Keratinocyte (primary cell): ENCODE measurements at regions not wholly inside any gene's neighbourhood (a gene's known extent, or its start where the extent isn't known, plus 50 kb on each side); places are given as distances from the start of the nearest gene placed in this dataset.

Source experiments
- DNase-seq: peaks from one replicate; pipeline ENCODE4 v3.0.0-alpha.2; 2011; ENCODE audit warnings: low read depth, missing footprints, low spot score
- FAIRE-seq: peaks from 2 replicates; lab custom pipeline; 2011; peaks lifted over from hg19 to GRCh38; lab: Jason Lieb, UNC
- H2AFZ ChIP-seq: 2 replicates; pipeline ENCODE4 v1.6.0; 2012; ENCODE audit warnings: low read length, control low read depth, inconsistent platforms; ENCODE audit not compliant: control insufficient read depth
- H3K27ac ChIP-seq: 2 replicates; pipeline ENCODE4 v1.5.1; 2011; ENCODE audit warnings: low read length; ENCODE audit not compliant: control insufficient read depth, insufficient read depth
- H3K27me3 ChIP-seq: 3 replicates; pipeline ENCODE4 v1.6.0; 2011; ENCODE audit warnings: low read length; ENCODE audit not compliant: control insufficient read depth, insufficient read depth; ENCODE audit errors: extremely low read depth
- H3K36me3 ChIP-seq, 2 experiments: 2 replicates in 1 of 2; 3 replicates in 1 of 2; pipeline ENCODE4 v1.5.1; 2011; ENCODE audit warnings: low read length in 2 of 2, mild to moderate bottlenecking in 1 of 2; ENCODE audit not compliant: control insufficient read depth in 2 of 2, insufficient read depth in 2 of 2; ENCODE audit errors: extremely low read depth in 1 of 2
- H3K4me1 ChIP-seq: 3 replicates; pipeline ENCODE4 v1.5.1; 2011; ENCODE audit warnings: low read length; ENCODE audit not compliant: control insufficient read depth, insufficient read depth; ENCODE audit errors: extremely low read depth
- H3K4me2 ChIP-seq: 3 replicates; pipeline ENCODE4 v1.6.0; 2011; ENCODE audit warnings: low read depth, low read length; ENCODE audit not compliant: control insufficient read depth, insufficient read depth; ENCODE audit errors: extremely low read depth
- H3K4me3 ChIP-seq, 3 experiments: fragments of 200-600 bp in 1 of 3; sonication (generic) in 1 of 3; 2 replicates in 2 of 3; 3 replicates in 1 of 3; pipeline ENCODE4 v1.5.1; 2011 to 2016; ENCODE audit warnings: low read length in 3 of 3, mild to moderate bottlenecking in 3 of 3, control low read depth in 2 of 3, inconsistent platforms in 1 of 3, low read depth in 1 of 3, mixed read lengths in 1 of 3, mixed run types in 1 of 3, moderate library complexity in 1 of 3; ENCODE audit not compliant: control insufficient read depth in 2 of 3, insufficient read depth in 2 of 3; ENCODE audit errors: extremely low read depth in 1 of 3
- H3K79me2 ChIP-seq: 2 replicates; pipeline ENCODE4 v1.6.0; 2012; ENCODE audit warnings: low read length; ENCODE audit not compliant: control insufficient read depth, insufficient read depth
- H3K9ac ChIP-seq: 3 replicates; pipeline ENCODE4 v1.6.0; 2011; ENCODE audit warnings: low read length; ENCODE audit not compliant: control insufficient read depth, insufficient read depth; ENCODE audit errors: extremely low read depth
- H3K9me1 ChIP-seq: 3 replicates; pipeline ENCODE4 v1.6.0; 2011; ENCODE audit warnings: low read length; ENCODE audit not compliant: control insufficient read depth, insufficient read depth; ENCODE audit errors: extremely low read depth
- H3K9me3 ChIP-seq: 2 replicates; pipeline ENCODE4 v1.5.1; 2012; ENCODE audit warnings: low read depth, low read length; ENCODE audit not compliant: control insufficient read depth
- H4K20me1 ChIP-seq: 3 replicates; pipeline ENCODE4 v1.6.0; 2011; ENCODE audit warnings: low read length; ENCODE audit not compliant: control insufficient read depth, insufficient read depth; ENCODE audit errors: extremely low read depth
- EZH2 ChIP-seq: IDR thresholded peaks from one replicate; pipeline ENCODE4 v1.6.1; 2012; ENCODE audit warnings: inconsistent platforms, mild to moderate bottlenecking, low read length, moderate library complexity
- dilution Hi-C: fragments of 300-500 bp; cut with MboI; formaldehyde crosslinking; loops from one replicate; pipeline ENCODE4 v1.7.0; 2020; ENCODE audit warnings: low sequenced_read_pairs; ENCODE audit not compliant: extremely low pct_ligation_motif_present
- TF ChIP-seq, protein P1 (sequence below), 3 experiments: IDR thresholded peaks in 1 of 3; conservative IDR thresholded peaks in 1 of 3; optimal IDR thresholded peaks in 1 of 3; 2 replicates in 2 of 3; 3 replicates in 1 of 3; pipeline versions ENCODE3 to v1.5.1; 2011; ENCODE audit warnings: low read length in 3 of 3, mild to moderate bottlenecking in 3 of 3, moderate library complexity in 2 of 3, control low read depth in 1 of 3, inconsistent platforms in 1 of 3; ENCODE audit not compliant: insufficient read depth in 2 of 3; ENCODE audit errors: extremely low read depth in 1 of 3

DNA sequence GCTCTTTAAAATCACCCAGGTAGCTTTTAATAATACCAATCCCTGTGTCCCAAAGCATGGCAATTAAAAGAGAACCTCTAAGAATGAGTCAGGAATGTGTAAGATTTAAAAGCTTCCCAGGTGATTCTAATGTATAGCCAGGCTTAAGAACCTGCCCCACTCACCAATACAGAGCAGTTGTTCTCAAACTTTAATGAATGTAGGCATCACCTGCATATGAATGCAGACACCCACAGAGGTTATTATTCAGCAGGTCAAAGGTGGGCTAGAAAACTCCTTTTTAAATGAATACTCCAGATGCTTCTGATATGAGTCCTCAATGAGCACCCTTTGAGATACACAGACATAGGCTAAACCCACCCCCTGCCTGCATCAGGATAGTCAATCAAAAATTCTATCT, 298.1 kb upstream of the KCNMB2 start:
- dilution Hi-C loops = no loop called here
- no peak for DNase-seq
- no peak overlapping the region for H3K27ac ChIP-seq
- no peaks in the 10 kb centered on the region for H3K27me3 ChIP-seq
- no peak overlapping the region for H2AFZ ChIP-seq
- H3K36me3 ChIP-seq = no peaks in the 10 kb centered on the region
- no peak for FAIRE-seq
- peaks cover 16% of the 10 kb centered on the region for H3K4me1 ChIP-seq
- H3K9me1 ChIP-seq = no peaks in the 10 kb centered on the region
- H3K79me2 ChIP-seq = no peaks in the 10 kb centered on the region
- no peak for TF ChIP-seq EZH2
- TF ChIP-seq, protein P1, sequence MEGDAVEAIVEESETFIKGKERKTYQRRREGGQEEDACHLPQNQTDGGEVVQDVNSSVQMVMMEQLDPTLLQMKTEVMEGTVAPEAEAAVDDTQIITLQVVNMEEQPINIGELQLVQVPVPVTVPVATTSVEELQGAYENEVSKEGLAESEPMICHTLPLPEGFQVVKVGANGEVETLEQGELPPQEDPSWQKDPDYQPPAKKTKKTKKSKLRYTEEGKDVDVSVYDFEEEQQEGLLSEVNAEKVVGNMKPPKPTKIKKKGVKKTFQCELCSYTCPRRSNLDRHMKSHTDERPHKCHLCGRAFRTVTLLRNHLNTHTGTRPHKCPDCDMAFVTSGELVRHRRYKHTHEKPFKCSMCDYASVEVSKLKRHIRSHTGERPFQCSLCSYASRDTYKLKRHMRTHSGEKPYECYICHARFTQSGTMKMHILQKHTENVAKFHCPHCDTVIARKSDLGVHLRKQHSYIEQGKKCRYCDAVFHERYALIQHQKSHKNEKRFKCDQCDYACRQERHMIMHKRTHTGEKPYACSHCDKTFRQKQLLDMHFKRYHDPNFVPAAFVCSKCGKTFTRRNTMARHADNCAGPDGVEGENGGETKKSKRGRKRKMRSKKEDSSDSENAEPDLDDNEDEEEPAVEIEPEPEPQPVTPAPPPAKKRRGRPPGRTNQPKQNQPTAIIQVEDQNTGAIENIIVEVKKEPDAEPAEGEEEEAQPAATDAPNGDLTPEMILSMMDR (optimal IDR thresholded peaks at IDR 0.05 in 1 of 3, IDR thresholded peaks at IDR 0.05 in 1 of 3, conservative IDR thresholded peaks at IDR 0.05 in 1 of 3; ENCODE audit: extremely low read depth in 1 of 3, insufficient read depth in 2 of 3, low read length in 3 of 3) = no peak
- H4K20me1 ChIP-seq = no peaks in the 10 kb centered on the region
- no peak overlapping the region for H3K4me3 ChIP-seq
- H3K4me2 ChIP-seq = no peak overlapping the region
- H3K9ac ChIP-seq = no peak overlapping the region
- no peaks in the 10 kb centered on the region for H3K9me3 ChIP-seq

DNA sequence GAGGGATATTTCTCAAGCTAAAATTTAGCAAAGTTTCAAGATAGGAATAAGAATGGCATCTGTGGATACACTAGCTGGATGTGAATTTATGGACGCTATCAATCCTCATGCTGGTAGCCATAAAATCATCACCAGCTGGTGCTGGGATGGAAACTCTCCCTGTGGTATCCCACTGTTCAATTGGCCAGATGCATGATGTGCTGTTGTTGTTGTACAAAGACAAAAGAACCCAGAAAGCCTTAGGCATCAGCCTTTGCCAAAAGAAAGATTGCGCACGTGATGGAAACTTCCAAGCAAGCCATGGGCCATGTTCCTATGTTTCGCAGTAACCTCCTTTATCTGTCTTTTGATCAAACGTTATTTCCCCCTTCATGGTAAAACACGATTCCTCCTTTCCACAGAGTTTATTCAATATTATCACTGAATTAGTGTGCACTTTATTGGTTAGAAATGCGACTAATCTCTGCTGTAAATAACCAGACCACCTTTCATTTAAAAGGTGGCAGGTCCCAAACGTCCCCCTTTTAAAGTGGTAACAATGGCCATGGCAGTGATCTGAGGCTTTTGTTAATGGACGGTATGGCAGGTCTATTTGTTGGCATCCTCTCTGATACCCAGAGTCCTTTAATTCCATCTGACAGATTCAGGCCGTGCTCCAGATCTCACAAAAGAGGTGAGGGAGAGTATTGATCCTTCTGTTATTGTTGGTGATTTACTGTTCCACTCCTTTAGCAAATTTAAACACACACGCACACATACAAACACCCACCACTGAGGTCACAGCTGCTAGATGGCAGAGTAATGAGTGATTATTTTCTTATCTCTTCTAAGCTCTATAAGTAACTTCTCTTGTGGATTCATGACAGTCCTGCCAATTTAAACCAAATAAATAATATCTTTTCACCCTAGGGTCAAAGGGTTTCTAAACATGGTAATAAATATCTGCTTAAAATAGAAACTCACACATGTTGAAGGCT, 291.2 kb upstream of the KCNMB2 start:
- no peaks in the 10 kb centered on the region for H3K36me3 ChIP-seq
- no peaks in the 10 kb centered on the region for H3K9me3 ChIP-seq
- H3K79me2 ChIP-seq = no peaks in the 10 kb centered on the region
- H3K27me3 ChIP-seq = no peaks in the 10 kb centered on the region
- DNase-seq (no peak), FAIRE-seq (no peak)
- no peaks in the 10 kb centered on the region for H3K4me1 ChIP-seq
- H3K9me1 ChIP-seq = no peaks in the 10 kb centered on the region
- H3K4me3 ChIP-seq = no peak overlapping the region
- no peak overlapping the region for H3K9ac ChIP-seq
- H2AFZ ChIP-seq = no peak overlapping the region
- no peak overlapping the region for H3K4me2 ChIP-seq
- no peak overlapping the region for H3K27ac ChIP-seq
- TF ChIP-seq EZH2 = no peak
- no peaks in the 10 kb centered on the region for H4K20me1 ChIP-seq
- dilution Hi-C loops = no loop called here
